Liver (tissue), 3 donors: ENCODE measurements at regions not wholly inside any gene's neighbourhood (a gene's known extent, or its start where the extent isn't known, plus 50 kb on each side); places are given as distances from the start of the nearest gene placed in this dataset.

Experiments used
- EGR1 ChIP-seq, 2 donors: IDR thresholded peaks; 2 replicates each; pipeline ENCODE4 v1.6.1; 2016 to 2018; ENCODE audit warnings: antibody characterized with exemption in 2 of 2, low read depth in 2 of 2
- FOXA2 ChIP-seq: IDR thresholded peaks from 2 replicates; pipeline ENCODE4 v1.6.1; 2016; ENCODE audit warnings: antibody characterized with exemption
- GABPA ChIP-seq, 2 donors: IDR thresholded peaks in 1 of 2; conservative IDR thresholded peaks in 1 of 2; 2 replicates each; pipeline ENCODE4 v1.6.1; 2016; ENCODE audit warnings: antibody characterized with exemption in 2 of 2, mild to moderate bottlenecking in 1 of 2, moderate library complexity in 1 of 2
- HNF4G ChIP-seq: IDR thresholded peaks from 2 replicates; pipeline ENCODE4 v1.6.1; 2016; ENCODE audit warnings: antibody characterized with exemption
- JUND ChIP-seq, 2 donors: IDR thresholded peaks; 2 replicates each; pipeline ENCODE4 v1.6.1; 2016; ENCODE audit warnings: antibody characterized with exemption in 2 of 2
- MAX ChIP-seq: IDR thresholded peaks from 2 replicates; pipeline ENCODE4 v1.6.1; 2016; ENCODE audit warnings: antibody characterized with exemption
- RAD21 ChIP-seq, 2 donors: IDR thresholded peaks; 2 replicates each; pipeline ENCODE4 v1.6.1; 2016; ENCODE audit warnings: antibody characterized with exemption in 2 of 2, mild to moderate bottlenecking in 2 of 2
- SP1 ChIP-seq: IDR thresholded peaks from 2 replicates; pipeline ENCODE4 v1.6.1; 2018; ENCODE audit warnings: antibody characterized with exemption, mild to moderate bottlenecking
- TAF1 ChIP-seq: conservative IDR thresholded peaks from 2 replicates; pipeline ENCODE4 v1.6.1; 2016; ENCODE audit warnings: antibody characterized with exemption, mild to moderate bottlenecking
- YY1 ChIP-seq: IDR thresholded peaks from 2 replicates; pipeline ENCODE4 v1.6.1; 2016; ENCODE audit warnings: antibody characterized with exemption, mild to moderate bottlenecking
- ZBTB33 ChIP-seq: IDR thresholded peaks from 2 replicates; pipeline ENCODE4 v1.6.1; 2016; ENCODE audit warnings: antibody characterized with exemption
- TF ChIP-seq, protein P1 (sequence below): fragments of 150-350 bp; IDR thresholded peaks from 2 replicates; pipeline ENCODE4 v1.5.1; 2017; ENCODE audit warnings: improper control_type of control experiment, low read depth, low read length; ENCODE audit not compliant: missing input control
- TF ChIP-seq, protein P2 (sequence below): IDR thresholded peaks from 2 replicates; pipeline ENCODE4 v1.6.1; 2016; ENCODE audit warnings: antibody characterized with exemption, mild to moderate bottlenecking
- TF ChIP-seq, protein P3 (sequence below): IDR thresholded peaks from 2 replicates; pipeline ENCODE4 v1.6.1; 2016; ENCODE audit warnings: antibody characterized with exemption
- donor health status: healthy.
- donor health status: healthy.

GRCh38 chr22:48180631-48181030, 1418.2 kb downstream of the TBC1D22A start:
- TF ChIP-seq HNF4G (no peak), FOXA2 (no peak), RAD21 (IDR thresholded peaks at IDR 0.05) (no peak), TAF1 (no peak), GABPA (IDR thresholded peaks at IDR 0.05 in 1 of 2, conservative IDR thresholded peaks at IDR 0.05 in 1 of 2) (no peak), JUND (IDR thresholded peaks at IDR 0.05) (no peak), EGR1 (IDR thresholded peaks at IDR 0.05; ENCODE audit: low read depth in 2 of 2) (no peak), SP1 (no peak), MAX (no peak), YY1 (no peak), ZBTB33 (no peak)
- TF ChIP-seq, protein P1, sequence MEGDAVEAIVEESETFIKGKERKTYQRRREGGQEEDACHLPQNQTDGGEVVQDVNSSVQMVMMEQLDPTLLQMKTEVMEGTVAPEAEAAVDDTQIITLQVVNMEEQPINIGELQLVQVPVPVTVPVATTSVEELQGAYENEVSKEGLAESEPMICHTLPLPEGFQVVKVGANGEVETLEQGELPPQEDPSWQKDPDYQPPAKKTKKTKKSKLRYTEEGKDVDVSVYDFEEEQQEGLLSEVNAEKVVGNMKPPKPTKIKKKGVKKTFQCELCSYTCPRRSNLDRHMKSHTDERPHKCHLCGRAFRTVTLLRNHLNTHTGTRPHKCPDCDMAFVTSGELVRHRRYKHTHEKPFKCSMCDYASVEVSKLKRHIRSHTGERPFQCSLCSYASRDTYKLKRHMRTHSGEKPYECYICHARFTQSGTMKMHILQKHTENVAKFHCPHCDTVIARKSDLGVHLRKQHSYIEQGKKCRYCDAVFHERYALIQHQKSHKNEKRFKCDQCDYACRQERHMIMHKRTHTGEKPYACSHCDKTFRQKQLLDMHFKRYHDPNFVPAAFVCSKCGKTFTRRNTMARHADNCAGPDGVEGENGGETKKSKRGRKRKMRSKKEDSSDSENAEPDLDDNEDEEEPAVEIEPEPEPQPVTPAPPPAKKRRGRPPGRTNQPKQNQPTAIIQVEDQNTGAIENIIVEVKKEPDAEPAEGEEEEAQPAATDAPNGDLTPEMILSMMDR = no peak
- TF ChIP-seq, protein P2, sequence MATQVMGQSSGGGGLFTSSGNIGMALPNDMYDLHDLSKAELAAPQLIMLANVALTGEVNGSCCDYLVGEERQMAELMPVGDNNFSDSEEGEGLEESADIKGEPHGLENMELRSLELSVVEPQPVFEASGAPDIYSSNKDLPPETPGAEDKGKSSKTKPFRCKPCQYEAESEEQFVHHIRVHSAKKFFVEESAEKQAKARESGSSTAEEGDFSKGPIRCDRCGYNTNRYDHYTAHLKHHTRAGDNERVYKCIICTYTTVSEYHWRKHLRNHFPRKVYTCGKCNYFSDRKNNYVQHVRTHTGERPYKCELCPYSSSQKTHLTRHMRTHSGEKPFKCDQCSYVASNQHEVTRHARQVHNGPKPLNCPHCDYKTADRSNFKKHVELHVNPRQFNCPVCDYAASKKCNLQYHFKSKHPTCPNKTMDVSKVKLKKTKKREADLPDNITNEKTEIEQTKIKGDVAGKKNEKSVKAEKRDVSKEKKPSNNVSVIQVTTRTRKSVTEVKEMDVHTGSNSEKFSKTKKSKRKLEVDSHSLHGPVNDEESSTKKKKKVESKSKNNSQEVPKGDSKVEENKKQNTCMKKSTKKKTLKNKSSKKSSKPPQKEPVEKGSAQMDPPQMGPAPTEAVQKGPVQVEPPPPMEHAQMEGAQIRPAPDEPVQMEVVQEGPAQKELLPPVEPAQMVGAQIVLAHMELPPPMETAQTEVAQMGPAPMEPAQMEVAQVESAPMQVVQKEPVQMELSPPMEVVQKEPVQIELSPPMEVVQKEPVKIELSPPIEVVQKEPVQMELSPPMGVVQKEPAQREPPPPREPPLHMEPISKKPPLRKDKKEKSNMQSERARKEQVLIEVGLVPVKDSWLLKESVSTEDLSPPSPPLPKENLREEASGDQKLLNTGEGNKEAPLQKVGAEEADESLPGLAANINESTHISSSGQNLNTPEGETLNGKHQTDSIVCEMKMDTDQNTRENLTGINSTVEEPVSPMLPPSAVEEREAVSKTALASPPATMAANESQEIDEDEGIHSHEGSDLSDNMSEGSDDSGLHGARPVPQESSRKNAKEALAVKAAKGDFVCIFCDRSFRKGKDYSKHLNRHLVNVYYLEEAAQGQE = no peak
- TF ChIP-seq, protein P3, sequence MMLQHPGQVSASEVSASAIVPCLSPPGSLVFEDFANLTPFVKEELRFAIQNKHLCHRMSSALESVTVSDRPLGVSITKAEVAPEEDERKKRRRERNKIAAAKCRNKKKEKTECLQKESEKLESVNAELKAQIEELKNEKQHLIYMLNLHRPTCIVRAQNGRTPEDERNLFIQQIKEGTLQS = no peak
